ENCODE measurements at regions not wholly inside any gene's neighbourhood (a gene's known extent, or its start where the extent isn't known, plus 50 kb on each side); places are given as distances from the start of the nearest gene placed in this dataset.

DNA sequence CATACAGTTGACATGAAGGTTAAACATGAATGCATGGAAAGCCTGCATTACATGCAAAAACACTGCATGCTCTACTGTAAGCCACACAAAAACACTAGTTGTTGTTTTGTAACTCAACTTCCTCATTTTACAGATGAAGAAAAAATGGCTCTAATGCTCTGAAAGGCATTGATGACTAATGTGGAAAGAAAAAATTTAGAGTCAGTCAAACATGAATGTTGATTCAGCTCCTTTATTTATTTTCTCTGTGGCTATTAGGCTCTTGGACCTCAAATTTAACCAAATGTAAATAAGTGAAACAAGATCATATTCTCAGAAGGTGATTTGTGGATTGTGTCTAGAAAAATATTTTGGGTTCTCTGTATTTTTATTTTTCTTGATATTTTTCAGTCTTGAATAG is 336.7 kb upstream of the ZNF717 start:
- no peak overlapping the region for H3K4me3 Mint-ChIP-seq

DNA sequence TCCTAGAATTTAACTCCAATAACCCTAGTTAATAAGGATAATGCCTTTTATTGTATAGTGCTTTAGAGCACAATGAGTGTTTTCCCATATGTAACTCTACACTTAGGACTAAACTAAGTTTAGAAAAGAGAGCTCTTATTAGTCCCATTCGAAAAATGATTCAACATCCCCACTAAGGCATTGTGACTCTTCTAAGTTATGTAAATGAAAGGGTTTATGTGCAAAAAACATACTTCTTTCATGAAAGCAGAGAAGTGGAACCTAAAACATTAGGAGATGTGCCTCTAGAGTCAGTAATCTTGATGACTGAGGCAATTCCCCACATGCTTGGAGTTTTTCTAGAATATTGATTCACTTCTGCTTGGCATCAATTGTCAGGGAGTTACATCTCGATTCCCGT is 344.1 kb upstream of the ZNF717 start:
- H3K4me3 Mint-ChIP-seq = no peak overlapping the region
- Histone ChIP-seq H3K4me2 (replicated peaks; ENCODE audit: extremely low read depth, low read length, poor library complexity, severe bottlenecking) (no peak overlapping the region), H2AFZ (ENCODE audit: insufficient read depth, low read depth, low read length, poor library complexity, severe bottlenecking) (no peak overlapping the region), H3K27ac (ENCODE audit: low read depth in 1 of 2, low read length in 2 of 2) (no peak overlapping the region), H4K20me1 (ENCODE audit: insufficient read depth, low read length) (no peaks in the 10 kb centered on the region), H3K4me1 (ENCODE audit: control insufficient read depth in 1 of 2, insufficient read depth in 2 of 2, low read length in 2 of 2) (no peaks in the 10 kb centered on the region), H3K79me2 (ENCODE audit: insufficient read depth, low read length) (no peaks in the 10 kb centered on the region), H3K27me3 (ENCODE audit: control insufficient read depth in 2 of 2, insufficient read depth in 2 of 2, low read length in 2 of 2) (no peaks in the 10 kb centered on the region), H3K36me3 (replicated peaks in 1 of 2; ENCODE audit: control insufficient read depth in 1 of 2, insufficient read depth in 2 of 2, low read length in 2 of 2) (no peaks in the 10 kb centered on the region), H3K4me3 (replicated peaks in 1 of 3; ENCODE audit: low read depth in 2 of 3, low read length in 3 of 3) (no peak overlapping the region), H3K9ac (ENCODE audit: insufficient read depth, low read length, poor library complexity, severe bottlenecking) (no peak overlapping the region), H3K9me3 (replicated peaks in 1 of 2; ENCODE audit: control insufficient read depth in 1 of 2, insufficient read depth in 1 of 2, low read length in 2 of 2) (no peaks in the 10 kb centered on the region)
- TF ChIP-seq, protein P1, sequence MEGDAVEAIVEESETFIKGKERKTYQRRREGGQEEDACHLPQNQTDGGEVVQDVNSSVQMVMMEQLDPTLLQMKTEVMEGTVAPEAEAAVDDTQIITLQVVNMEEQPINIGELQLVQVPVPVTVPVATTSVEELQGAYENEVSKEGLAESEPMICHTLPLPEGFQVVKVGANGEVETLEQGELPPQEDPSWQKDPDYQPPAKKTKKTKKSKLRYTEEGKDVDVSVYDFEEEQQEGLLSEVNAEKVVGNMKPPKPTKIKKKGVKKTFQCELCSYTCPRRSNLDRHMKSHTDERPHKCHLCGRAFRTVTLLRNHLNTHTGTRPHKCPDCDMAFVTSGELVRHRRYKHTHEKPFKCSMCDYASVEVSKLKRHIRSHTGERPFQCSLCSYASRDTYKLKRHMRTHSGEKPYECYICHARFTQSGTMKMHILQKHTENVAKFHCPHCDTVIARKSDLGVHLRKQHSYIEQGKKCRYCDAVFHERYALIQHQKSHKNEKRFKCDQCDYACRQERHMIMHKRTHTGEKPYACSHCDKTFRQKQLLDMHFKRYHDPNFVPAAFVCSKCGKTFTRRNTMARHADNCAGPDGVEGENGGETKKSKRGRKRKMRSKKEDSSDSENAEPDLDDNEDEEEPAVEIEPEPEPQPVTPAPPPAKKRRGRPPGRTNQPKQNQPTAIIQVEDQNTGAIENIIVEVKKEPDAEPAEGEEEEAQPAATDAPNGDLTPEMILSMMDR (IDR thresholded peaks at IDR 0.05) = no peak
- intact Hi-C loops (cut with micrococcal nuclease) = no loop called here
- peaks cover 0 to 2% (median 0%) of the 10 kb centered on the region in 7 donors for H3K9me3 Mint-ChIP-seq
- no peaks in the 10 kb centered on the region for H3K27me3 Mint-ChIP-seq (ENCODE audit: low read depth in 3 of 3)
- no peaks in the 10 kb centered on the region for H3K36me3 Mint-ChIP-seq
- WGBS (ENCODE audit: insufficient coverage) = no CpG with 5 or more reads among the region's 3 CpGs
- no peak for DNase-seq
- H3K27ac Mint-ChIP-seq = no peak overlapping the region
- no peaks in the 10 kb centered on the region for H3K4me1 Mint-ChIP-seq

More for the DNA sequence above, 336.7 kb upstream of the ZNF717 start:
- Histone ChIP-seq H3K4me3 (replicated peaks in 1 of 3; ENCODE audit: low read depth in 2 of 3, low read length in 3 of 3) (no peak overlapping the region), H3K36me3 (replicated peaks in 1 of 2; ENCODE audit: control insufficient read depth in 1 of 2, insufficient read depth in 2 of 2, low read length in 2 of 2) (no peaks in the 10 kb centered on the region), H4K20me1 (ENCODE audit: insufficient read depth, low read length) (no peaks in the 10 kb centered on the region), H2AFZ (ENCODE audit: insufficient read depth, low read depth, low read length, poor library complexity, severe bottlenecking) (no peak overlapping the region), H3K79me2 (ENCODE audit: insufficient read depth, low read length) (no peaks in the 10 kb centered on the region), H3K27ac (ENCODE audit: low read depth in 1 of 2, low read length in 2 of 2) (no peak overlapping the region), H3K9ac (ENCODE audit: insufficient read depth, low read length, poor library complexity, severe bottlenecking) (no peak overlapping the region), H3K4me1 (ENCODE audit: control insufficient read depth in 1 of 2, insufficient read depth in 2 of 2, low read length in 2 of 2) (no peaks in the 10 kb centered on the region), H3K4me2 (replicated peaks; ENCODE audit: extremely low read depth, low read length, poor library complexity, severe bottlenecking) (no peak overlapping the region), H3K27me3 (ENCODE audit: control insufficient read depth in 2 of 2, insufficient read depth in 2 of 2, low read length in 2 of 2) (no peaks in the 10 kb centered on the region), H3K9me3 (replicated peaks in 1 of 2; ENCODE audit: control insufficient read depth in 1 of 2, insufficient read depth in 1 of 2, low read length in 2 of 2) (no peaks in the 10 kb centered on the region)
- peaks cover 0 to 2% (median 0%) of the 10 kb centered on the region in 3 donors for H3K27me3 Mint-ChIP-seq (ENCODE audit: low read depth in 3 of 3)
- H3K27ac Mint-ChIP-seq = no peak overlapping the region
- intact Hi-C loops (cut with micrococcal nuclease) = no loop called here
- H3K9me3 Mint-ChIP-seq = peaks cover 0 to 4% (median 0%) of the 10 kb centered on the region in 7 donors
- no peaks in the 10 kb centered on the region for H3K36me3 Mint-ChIP-seq
- H3K4me1 Mint-ChIP-seq = no peaks in the 10 kb centered on the region
- TF ChIP-seq, protein P1 (IDR thresholded peaks at IDR 0.05) = no peak
- no peak for DNase-seq
